Anterior cingulate cortex (tissue), 58 donors: ENCODE measurements at regions not wholly inside any gene's neighbourhood (a gene's known extent, or its start where the extent isn't known, plus 50 kb on each side); places are given as distances from the start of the nearest gene placed in this dataset.

Experiments used
- DNase-seq, 58 donors: peaks; one replicate each; lab custom pipeline; 2025; lab: John Stamatoyannopoulos, UW

DNA sequence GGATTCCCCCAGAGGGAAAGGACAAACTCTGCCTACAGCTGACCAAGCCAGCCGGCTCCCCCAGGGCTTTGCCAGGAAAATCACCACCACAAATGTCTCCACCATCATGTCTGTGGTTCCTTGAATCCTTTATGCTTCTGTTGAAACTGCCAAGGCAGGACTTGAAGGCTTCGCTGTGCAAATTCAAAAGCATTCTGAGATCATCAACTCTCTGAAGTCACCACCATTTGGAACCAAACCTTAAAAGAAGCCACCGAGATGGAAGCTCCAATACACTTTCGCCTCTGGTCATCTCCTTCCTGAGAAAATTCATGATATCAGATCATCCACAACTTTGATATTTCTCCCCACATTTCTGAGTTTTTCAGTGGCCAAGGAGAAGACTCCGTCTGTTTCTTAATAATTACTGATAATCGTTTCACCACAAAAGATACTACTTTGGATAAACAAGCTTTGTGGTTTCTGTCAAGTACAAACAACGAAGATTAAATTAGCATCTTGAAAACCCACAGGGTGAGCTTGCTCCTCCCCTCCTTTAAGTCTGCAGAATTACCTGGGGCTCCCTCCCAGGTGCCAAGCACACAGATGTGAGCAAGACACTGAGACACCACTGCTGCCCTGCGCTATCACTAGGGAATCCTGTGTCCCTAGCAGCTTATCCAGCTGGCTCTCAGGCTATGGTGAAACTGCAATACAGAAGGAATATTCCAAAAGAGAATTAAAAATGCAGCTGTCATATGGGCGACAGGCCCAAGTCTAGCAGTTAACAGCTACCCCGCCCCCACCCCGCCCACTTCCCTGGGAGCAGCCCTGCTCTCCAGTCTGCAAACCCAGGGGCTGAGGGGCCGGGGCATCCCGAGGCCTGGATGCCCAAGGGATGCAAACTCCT is 125.0 kb upstream of the TBL1X start:
- peak in 7 of 58 donors; percentile 1 to 7 (median 2) for DNase-seq

- DNase-seq = peak in 20 of 58 donors; percentile 2 to 42 (median 17)
Observed at GRCh38 chrX:9340598-9341290, 124.1 kb upstream of the TBL1X start.

DNA sequence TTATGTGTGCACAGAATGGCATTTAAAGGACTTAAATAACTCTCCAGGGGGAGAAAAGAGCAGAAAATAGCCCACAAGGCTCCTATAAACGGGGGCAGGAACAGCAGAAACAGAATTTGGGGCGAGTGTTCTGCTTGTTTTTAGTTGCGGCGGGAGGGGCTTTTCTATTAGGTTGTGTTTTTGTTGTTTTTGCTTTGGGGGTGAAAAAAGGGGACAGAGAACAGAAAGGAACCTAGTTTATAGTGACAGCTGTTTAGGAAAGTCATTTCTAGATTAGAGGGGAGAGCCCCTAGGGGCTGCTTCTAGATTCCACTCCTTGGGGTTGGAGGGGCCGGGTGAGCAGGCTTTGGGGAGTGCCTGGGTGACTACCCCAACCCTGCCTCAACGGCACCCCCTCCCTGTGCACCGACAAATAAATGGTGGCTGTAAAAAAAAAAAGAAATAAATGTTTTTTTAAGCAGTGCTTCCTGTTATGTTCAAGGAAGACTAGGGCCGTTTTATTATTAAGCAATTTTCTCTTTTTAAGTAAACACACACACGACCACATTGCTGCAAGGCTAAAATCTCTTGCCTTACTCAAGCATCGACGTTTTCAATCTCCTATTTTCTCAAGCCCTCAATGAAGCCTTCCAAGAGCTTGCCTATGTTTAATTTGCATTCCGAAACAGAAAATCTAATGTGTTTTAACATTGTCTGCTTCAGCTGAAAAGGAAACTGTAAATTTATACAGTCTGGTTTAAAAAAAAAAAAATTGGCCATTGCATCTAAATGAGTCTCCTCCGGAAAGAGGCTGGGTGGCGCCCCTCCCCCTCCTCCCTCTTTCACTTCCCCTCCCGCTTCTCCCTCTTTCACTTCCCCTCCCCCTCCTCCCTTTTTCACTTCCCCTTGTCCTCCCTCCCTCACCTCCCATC is 123.3 kb upstream of the TBL1X start:
- peak in 34 of 58 donors; percentile 0 to 49 (median 7) for DNase-seq

- peak in 56 of 58 donors; percentile 1 to 82 (median 61) for DNase-seq
Observed at GRCh38 chrX:9342561-9343051, 122.3 kb upstream of the TBL1X start.

GRCh38 chrX:9343971-9344370 is 120.9 kb upstream of the TBL1X start:
- DNase-seq = no peak

DNA sequence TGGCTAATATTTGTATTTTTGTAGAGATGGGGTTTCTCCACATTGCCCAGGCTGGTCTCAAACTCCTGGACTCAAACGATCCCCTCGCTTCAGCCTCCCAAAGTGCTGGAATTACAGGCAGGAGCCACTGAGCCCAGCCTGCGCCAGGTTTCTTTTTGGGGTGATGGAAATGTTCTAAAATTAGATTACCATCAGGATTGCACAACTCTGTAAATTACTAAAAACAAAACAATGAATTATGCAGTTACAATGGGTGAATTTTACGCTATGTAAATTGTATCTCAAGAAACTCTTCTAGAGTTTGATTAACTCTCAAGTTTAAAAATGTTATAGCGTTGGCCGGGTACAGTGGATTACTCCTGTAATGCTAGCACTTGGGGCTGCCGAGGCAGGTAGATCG is 118.9 kb upstream of the TBL1X start:
- DNase-seq = no peak

- peak in 13 of 58 donors; percentile 0 to 24 (median 13) for DNase-seq
Observed at GRCh38 chrX:9349572-9350494, 115.0 kb upstream of the TBL1X start.

- no peak for DNase-seq
Observed at GRCh38 chrX:9351126-9351525, 113.7 kb upstream of the TBL1X start.

GRCh38 chrX:9352243-9352642 is 112.6 kb upstream of the TBL1X start:
- DNase-seq = no peak

- peak in 18 of 58 donors; percentile 0 to 52 (median 11) for DNase-seq
Observed at GRCh38 chrX:9352694-9353411, 112.0 kb upstream of the TBL1X start.

- no peak for DNase-seq
Observed at GRCh38 chrX:9354918-9355317, 109.9 kb upstream of the TBL1X start.

GRCh38 chrX:9355739-9356138 is 109.1 kb upstream of the TBL1X start:
- DNase-seq = no peak

DNA sequence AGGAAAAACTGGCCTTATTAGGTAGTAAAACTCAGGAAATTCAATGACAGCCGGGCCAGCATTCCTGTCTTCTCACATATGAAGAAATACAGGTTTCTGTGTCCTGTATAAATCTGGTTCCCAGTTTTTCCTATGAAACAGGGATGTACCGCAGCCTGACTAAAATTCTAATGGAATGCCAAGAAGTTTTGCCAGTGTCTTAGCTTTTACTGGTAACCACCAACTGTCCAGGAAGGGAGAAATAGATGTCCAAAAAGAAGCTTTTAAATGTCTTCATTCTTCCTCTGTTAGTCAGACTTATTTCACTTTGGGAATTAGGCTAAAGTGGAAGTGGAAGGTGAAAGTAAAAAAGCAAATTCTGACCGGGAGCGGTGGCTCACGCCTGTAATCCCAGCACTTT is 108.0 kb upstream of the TBL1X start:
- DNase-seq = no peak

DNA sequence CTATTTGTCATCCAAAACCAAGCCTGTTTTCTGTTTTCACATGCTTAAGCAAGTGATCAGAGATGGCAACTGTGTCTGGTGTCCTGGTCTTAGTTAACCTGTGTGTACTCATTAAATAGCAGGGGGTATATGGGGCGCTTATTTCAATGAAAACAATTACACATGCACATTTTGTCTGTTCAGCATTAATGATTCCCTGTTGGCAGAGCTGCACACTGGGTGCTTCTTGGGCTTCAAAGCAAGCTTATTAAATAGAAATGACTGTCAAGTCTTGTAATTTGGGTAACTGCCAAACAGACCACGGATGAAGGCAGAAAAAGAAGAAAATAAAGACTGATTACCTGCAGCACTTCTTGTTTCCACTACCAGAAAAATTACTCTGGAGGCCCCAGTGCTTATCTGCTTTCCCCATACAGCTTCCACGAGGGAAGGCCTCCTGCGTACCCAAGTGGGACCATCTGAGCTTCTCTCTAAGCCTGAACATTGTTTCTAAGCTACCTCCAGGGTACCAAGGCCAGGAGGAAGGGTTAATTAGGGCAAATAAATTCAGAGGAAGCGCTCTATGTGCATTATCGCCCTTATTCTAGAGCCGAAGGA is 107.2 kb upstream of the TBL1X start:
- DNase-seq = no peak

DNA sequence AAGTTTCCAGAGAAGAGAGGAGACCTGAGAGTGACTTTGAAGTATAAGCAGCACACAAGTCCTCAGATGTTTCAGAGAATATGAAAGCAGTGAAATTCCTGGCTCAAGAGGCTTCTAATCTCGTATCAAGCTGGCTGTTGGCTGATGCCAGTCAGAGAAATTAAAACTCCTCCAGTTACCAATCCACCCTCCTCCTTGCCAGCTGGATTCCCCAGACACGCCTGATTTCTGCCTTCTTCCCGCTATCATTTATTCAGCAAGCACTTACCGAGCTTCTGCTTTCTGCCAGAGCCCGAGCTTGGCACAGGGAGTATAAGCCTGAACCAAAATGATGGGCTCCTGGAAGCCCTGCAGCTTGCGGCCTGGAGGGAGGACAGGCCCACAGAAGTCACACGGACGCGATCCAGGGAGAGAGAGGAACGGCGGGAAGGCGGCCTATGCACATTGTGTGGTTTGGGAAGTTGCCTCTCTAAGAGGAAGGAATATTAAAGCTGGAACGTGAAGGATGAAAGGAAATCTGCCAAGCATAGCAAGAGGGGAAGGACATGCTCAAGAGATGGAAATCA is 102.4 kb upstream of the TBL1X start:
- DNase-seq = peak in 6 of 58 donors; percentile 0 to 2 (median 1)

GRCh38 chrX:9367421-9367820 is 97.4 kb upstream of the TBL1X start:
- DNase-seq = no peak

DNA sequence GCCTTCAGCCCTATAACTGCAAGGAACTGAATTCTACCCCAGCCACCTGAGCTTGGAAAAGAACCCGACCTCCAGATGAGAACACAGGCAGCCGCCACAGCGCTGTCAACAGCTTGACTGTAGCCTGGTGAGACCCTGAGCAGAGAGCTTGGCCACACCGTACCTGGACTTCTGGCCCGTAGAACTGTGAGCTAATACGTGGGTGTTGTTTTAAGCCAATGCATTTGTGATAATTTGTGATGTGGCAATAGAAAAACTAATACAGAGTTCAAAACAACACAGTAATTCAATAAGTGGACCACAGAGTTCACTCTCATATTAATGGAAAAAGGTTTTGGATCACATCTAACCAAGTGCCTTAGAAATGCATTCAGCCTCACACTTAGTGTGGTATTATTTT is 96.6 kb upstream of the TBL1X start:
- no peak for DNase-seq

DNA sequence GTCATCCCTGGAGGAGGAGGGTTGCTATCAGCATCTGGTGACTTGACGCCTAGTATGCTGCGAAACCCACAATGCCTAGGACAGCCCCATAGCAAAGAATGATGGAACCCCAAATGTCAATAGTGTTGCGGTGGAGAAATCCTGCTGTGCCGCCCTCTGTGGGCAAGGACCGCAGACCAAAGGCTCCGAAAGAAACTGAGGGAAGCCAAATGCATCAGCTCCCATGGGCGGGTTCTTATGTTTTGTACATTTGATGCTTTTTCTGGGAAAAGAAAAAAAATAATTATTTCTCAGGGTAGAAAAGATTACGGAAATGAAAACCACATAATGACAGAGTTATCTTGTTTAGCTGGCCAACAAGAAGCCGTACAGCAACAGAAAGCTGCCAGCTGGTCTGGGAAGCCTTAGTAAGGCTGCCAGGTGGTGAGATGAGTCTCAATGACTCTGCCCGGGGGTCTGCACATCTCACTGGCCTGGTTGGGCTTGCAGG is 95.0 kb upstream of the TBL1X start:
- no peak for DNase-seq
